ENCODE measurements at regions not wholly inside any gene's neighbourhood (a gene's known extent, or its start where the extent isn't known, plus 50 kb on each side); places are given as distances from the start of the nearest gene placed in this dataset.

DNA sequence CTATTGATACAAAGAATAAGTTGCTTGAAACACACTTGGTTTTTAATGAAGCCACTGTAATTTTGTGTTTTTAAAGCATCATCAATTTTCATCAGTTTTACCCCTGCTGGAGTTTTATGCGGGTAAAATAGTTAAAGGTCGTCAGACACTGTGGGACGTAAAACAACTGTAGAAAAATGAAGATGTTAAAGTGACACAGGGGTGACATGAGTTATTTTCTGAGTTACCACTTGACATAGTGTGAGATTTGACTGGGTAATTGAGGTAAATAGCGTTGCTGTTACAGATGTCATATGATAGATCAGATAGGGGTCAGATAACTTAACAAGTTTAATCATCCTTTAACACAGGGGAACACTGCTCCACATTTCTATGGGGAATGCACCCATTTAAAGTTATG lies 297.6 kb downstream of the CHL1 start:
- Mint-ChIP-seq H3K27ac (no peak overlapping the region), H3K4me1 (no peaks in the 10 kb centered on the region), H3K9me3 (peaks cover 4% of the 10 kb centered on the region), H3K36me3 (ENCODE audit: low read depth) (no peaks in the 10 kb centered on the region), H3K27me3 (no peaks in the 10 kb centered on the region), H3K4me3 (no peak overlapping the region)
- no peak for ATAC-seq (replicated peaks)

DNA sequence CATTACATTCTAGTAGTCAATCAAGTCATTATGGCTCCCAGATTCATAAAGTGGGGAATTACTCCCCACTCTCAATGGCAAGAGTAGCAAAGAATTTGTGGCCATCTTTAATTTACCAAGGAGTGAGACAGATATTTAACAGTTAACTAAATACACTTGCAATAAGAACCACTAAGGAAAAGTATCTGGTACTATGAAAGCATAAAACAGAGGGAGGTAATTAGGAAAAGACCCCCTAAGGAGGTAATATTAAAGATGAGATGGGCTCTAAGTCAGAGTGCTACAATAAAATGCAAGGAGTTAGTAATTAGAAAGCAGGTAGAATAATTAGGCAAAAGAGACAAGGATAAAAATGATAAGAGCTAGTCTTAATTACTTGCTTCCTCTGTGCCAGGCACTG lies 301.9 kb downstream of the CHL1 start:
- Mint-ChIP-seq H3K4me3 (no peak overlapping the region), H3K27ac (no peak overlapping the region), H3K9me3 (peaks cover 5% of the 10 kb centered on the region), H3K4me1 (no peaks in the 10 kb centered on the region), H3K27me3 (no peaks in the 10 kb centered on the region), H3K36me3 (ENCODE audit: low read depth) (no peaks in the 10 kb centered on the region)
- no peak for ATAC-seq (replicated peaks)

DNA sequence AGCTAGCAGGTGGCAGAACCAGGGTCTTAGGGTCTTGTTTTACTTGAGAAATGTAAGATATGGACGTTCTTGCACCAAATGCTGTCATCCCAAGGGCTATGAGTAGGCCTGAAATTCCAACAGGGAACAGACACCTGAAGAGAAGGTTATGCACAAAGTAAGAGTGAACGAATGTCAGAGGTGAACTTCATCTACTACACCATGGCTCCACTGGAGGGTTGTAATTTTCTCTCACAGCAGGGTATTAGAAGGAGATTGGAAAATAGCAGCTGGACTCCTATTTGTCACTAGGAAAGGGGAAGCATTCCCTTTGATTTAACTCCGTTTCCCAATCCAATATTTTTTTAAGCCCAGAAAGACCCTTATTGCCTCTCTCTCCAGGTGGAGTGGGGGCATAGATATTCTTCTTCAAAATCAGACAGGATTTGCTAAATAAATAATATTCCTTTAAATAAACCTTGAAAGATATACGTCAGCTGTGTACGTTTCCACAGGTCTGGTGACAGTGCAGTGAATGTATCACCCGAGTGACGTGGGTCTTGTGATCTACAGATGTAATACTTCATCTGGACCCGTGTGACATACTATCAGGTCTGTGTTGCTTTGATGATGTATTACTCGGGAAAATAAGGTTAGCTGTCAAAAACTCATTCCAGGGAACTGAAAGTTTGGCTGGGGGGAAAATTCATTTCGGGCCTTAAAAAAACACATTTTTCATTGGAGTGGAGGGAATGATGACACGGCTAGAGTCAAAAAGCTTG lies 302.6 kb downstream of the CHL1 start:
- Mint-ChIP-seq H3K27me3 (no peaks in the 10 kb centered on the region), H3K36me3 (ENCODE audit: low read depth) (no peaks in the 10 kb centered on the region), H3K4me1 (no peaks in the 10 kb centered on the region), H3K4me3 (no peak overlapping the region), H3K9me3 (peaks cover 8% of the 10 kb centered on the region), H3K27ac (no peak overlapping the region)
- ATAC-seq (replicated peaks) = no peak

DNA sequence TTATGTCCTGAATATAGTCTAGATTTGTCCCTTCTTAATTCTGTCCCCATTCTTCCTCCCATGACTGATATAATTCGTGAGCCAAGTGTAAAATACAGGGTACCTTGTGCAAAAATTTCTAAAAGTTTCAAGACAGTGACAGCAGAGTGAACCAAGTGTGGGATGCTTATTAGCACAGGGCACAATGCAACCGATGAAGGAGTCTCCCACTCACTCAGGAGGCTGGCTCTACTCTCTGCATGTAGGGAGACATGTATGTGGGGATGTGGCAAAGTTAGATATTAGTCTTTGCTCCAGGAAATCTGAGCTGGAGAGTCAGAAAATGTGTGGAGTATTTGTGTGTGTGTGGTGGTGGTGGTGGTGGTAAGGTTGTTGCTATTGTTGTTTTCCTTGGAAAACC lies 305.9 kb downstream of the CHL1 start:
- Mint-ChIP-seq H3K4me1 (no peaks in the 10 kb centered on the region), H3K36me3 (ENCODE audit: low read depth) (no peaks in the 10 kb centered on the region), H3K9me3 (peaks cover 7% of the 10 kb centered on the region), H3K27ac (no peak overlapping the region), H3K27me3 (no peaks in the 10 kb centered on the region), H3K4me3 (no peak overlapping the region)
- no peak for ATAC-seq (replicated peaks)

DNA sequence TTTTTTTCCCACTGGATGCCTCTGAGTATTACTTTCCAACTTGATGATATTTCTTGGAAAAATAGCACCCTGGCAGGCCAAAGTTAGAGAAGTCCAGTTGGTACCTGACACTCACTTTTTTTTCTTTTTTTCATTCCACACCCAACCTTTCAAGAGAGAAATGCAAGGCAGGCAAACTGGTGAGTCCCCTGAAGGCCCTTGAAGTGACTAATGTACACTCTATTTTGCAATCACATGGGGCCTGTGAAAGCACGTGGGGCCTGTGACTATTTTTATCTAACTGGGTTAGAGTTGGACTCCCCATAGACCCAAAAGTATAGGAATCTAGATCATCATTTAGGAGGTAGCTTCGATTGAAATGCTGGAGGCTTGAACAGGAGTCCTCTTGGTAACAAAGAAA lies 316.7 kb downstream of the CHL1 start:
- no peak for ATAC-seq (replicated peaks)
- Mint-ChIP-seq H3K27ac (no peak overlapping the region), H3K4me1 (no peaks in the 10 kb centered on the region), H3K9me3 (peaks cover 14% of the 10 kb centered on the region), H3K27me3 (no peaks in the 10 kb centered on the region), H3K4me3 (no peak overlapping the region), H3K36me3 (ENCODE audit: low read depth) (no peaks in the 10 kb centered on the region)

DNA sequence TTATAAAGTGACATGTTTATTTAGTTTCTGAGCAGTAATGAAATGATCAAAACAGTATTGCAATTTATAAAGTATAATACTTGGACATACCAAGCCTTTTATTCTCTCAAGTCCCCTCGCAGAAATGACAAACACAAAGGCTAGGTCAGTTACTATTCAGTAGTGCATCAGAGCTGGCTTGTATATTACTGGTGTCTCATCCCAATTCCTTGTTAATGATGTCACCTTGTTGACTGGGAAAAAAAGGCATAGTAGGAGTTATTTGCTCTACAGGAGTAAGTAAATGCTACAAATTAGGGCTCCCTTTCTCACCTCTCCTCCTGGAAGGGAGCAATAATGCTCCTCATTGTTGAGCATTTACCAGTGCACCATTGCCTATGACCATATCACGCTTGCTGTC lies 317.6 kb downstream of the CHL1 start:
- Mint-ChIP-seq H3K4me1 (no peaks in the 10 kb centered on the region), H3K36me3 (ENCODE audit: low read depth) (no peaks in the 10 kb centered on the region), H3K27me3 (no peaks in the 10 kb centered on the region), H3K4me3 (no peak overlapping the region), H3K27ac (no peak overlapping the region), H3K9me3 (peaks cover 11% of the 10 kb centered on the region)
- no peak for ATAC-seq (replicated peaks)

DNA sequence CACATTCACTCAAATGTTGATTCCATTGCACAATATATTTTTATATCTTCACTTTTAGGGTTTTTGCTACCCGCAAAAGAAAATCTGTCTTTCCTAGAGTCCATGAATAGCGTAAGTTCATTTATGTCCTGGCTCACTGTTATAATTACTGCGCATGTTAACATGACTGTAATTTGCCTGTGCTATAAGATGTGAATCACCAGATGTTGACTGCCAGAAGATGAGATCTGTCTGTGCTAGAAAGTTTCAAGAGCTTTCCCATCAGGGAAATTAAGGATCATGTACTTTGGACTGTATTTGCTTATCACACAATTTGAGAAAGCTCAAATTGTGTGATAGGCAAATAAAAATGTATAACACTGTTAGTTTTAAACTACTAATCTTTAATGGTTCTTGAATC lies 322.5 kb downstream of the CHL1 start:
- Mint-ChIP-seq H3K27ac (no peak overlapping the region), H3K27me3 (no peaks in the 10 kb centered on the region), H3K9me3 (no peaks in the 10 kb centered on the region), H3K4me3 (no peak overlapping the region), H3K4me1 (no peaks in the 10 kb centered on the region), H3K36me3 (ENCODE audit: low read depth) (no peaks in the 10 kb centered on the region)
- ATAC-seq (replicated peaks) = no peak

DNA sequence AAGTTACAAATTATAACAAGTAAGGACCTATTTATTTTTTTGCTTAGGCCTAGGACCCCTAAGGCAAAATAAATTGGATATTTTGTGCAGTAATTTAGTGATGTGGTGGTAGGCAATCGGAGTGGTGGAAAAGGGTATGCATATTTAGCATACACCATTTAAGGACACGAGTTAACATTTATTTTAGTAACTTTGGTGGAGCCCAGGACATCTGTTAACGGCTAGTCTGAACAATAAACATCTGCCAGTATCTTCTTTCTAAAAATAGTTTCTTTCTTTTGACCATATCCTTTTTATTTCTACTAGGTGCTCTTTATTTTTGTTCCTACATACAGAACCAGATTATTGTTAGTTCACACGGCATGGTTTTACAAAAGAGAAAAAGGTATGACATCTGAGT lies 326.3 kb downstream of the CHL1 start:
- Mint-ChIP-seq H3K9me3 (no peaks in the 10 kb centered on the region), H3K27me3 (no peaks in the 10 kb centered on the region), H3K4me3 (no peak overlapping the region), H3K4me1 (no peaks in the 10 kb centered on the region), H3K36me3 (ENCODE audit: low read depth) (no peaks in the 10 kb centered on the region), H3K27ac (no peak overlapping the region)
- ATAC-seq (replicated peaks) = no peak

DNA sequence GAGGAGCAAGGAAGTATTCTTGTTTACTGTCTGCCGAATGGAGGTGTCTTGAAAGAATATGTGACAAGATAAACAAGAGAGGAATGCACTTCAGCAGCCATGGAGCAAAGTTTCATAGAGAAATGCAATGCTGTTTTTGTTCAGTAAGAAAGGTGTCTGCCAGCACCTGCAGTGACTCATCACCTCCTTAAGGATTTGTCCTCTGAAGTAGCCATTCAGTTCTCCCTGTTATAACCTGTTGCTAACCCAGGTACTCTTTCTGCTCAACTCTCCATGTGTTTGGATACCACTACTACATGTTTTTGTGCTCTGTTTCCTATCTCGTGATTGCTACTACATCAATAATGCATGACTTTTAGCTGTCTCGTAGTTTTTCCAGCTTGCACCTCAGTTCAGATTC lies 328.9 kb downstream of the CHL1 start:
- H3K4me3 Mint-ChIP-seq = no peak overlapping the region
- H3K4me1 Mint-ChIP-seq = no peaks in the 10 kb centered on the region
- H3K36me3 Mint-ChIP-seq (ENCODE audit: low read depth) = no peaks in the 10 kb centered on the region

DNA sequence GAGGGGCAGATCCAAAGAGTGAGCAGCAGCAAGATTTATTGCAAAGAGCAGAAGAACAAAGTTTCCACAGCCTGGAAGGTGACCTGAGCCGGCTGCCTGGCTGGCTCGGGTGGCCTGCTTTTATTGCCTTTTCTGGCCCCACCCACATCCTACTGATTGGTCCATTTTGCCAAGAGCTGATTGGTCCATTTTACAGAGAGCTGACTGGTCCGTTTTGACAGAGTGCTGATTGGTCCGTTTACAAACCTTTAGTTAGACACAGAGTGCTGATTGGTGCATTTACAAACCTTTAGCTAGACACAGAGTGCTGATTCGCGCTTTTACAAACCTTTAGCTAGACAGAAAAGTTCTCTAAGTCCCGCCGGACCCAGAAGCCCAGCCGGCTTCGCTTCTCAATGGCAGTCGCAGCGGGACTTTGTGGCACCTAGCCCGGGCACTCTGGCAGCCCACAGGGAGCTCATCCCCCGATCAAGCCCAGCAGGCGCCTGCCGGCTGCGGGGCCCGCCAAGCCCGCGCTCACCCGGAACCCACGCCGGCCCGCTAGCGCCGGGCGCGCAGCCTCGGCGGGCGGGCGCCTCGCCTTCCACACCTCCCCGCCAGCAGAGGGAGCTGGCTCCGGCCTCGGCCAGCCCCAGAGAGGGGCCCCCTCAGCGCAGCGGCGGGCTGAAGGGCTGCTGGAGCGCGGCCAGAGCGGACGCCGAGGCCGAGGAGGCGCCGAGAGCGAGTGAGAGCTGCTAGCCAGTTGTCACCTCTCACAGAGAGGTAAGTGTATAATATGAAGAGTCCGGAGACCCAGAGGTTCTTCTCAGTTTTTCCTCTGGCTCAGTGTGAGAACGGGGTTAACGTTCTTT lies 339.2 kb downstream of the CHL1 start:
- no peaks in the 10 kb centered on the region for H3K27me3 Mint-ChIP-seq
- no peak overlapping the region for H3K27ac Mint-ChIP-seq
- H3K4me1 Mint-ChIP-seq = no peaks in the 10 kb centered on the region
- H3K36me3 Mint-ChIP-seq (ENCODE audit: low read depth) = no peaks in the 10 kb centered on the region
- ATAC-seq (replicated peaks) = no peak
- H3K4me3 Mint-ChIP-seq = no peak overlapping the region
- peaks cover 6% of the 10 kb centered on the region for H3K9me3 Mint-ChIP-seq

More for the DNA sequence above, 328.9 kb downstream of the CHL1 start:
- H3K27ac Mint-ChIP-seq = no peak overlapping the region
- peaks cover 2% of the 10 kb centered on the region for H3K9me3 Mint-ChIP-seq
- no peak for ATAC-seq (replicated peaks)
- no peaks in the 10 kb centered on the region for H3K27me3 Mint-ChIP-seq

DNA sequence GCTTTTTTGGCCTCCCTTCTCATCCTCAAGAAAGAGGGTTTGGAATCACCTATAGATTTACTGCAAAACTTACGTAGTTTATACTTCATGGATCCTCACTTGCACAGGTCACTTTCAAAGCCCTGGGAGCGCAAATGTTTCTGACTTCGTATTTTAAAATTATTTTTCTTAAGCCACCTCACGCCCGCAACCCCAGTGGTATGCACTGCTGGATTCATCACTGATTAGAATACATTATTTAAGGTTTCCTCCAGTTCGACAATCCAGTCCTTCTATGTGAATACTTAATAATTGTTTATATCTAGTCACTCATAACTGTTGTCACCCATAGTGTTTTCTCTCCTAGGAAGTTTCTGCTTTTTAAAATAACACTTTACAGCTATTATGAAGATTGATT lies 339.9 kb downstream of the CHL1 start:
- no peaks in the 10 kb centered on the region for H3K27me3 Mint-ChIP-seq
- no peaks in the 10 kb centered on the region for H3K4me1 Mint-ChIP-seq
- no peak overlapping the region for H3K4me3 Mint-ChIP-seq
- no peaks in the 10 kb centered on the region for H3K36me3 Mint-ChIP-seq (ENCODE audit: low read depth)
- no peak for ATAC-seq (replicated peaks)
- H3K9me3 Mint-ChIP-seq = peaks cover 3% of the 10 kb centered on the region
- no peak overlapping the region for H3K27ac Mint-ChIP-seq

DNA sequence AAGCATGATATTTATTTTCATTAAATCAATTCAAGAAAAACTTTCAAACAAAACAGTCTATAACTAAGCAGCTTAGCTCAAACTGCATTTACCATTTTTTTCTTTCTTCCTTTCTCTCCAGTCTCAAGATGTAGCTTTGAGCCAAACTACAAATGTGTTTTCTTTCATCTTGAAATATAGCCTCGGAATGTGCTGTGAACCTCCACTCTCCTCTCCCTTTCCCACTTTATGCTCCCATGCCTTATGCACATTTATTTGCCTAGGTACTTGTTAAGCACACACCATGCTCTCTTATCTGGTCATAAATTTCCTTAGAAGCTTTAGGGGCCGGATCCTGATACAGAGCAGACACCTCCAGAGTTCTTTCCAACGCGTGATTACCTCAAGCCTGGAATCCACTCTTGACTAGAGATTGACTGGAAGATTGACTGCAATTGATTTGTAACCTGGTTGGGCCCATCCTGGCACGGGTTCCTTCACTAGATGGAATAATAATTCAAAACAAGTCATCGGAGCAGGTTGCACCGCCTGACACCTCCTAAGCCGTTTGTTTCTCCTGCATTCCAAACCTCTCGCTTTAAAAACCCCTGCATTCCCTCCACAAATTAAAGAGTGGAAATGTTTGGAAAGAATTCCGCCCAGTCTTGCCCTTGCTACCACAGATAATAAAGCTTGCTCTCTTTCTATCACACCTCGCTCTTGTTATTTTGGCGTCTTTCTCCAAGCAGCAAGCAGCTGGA lies 344.7 kb downstream of the CHL1 start:
- H3K9me3 Mint-ChIP-seq = peaks cover 7% of the 10 kb centered on the region
- no peaks in the 10 kb centered on the region for H3K27me3 Mint-ChIP-seq
- H3K27ac Mint-ChIP-seq = no peak overlapping the region
- H3K4me1 Mint-ChIP-seq = no peaks in the 10 kb centered on the region
- no peak overlapping the region for H3K4me3 Mint-ChIP-seq
- ATAC-seq (replicated peaks) = no peak
- no peaks in the 10 kb centered on the region for H3K36me3 Mint-ChIP-seq (ENCODE audit: low read depth)

DNA sequence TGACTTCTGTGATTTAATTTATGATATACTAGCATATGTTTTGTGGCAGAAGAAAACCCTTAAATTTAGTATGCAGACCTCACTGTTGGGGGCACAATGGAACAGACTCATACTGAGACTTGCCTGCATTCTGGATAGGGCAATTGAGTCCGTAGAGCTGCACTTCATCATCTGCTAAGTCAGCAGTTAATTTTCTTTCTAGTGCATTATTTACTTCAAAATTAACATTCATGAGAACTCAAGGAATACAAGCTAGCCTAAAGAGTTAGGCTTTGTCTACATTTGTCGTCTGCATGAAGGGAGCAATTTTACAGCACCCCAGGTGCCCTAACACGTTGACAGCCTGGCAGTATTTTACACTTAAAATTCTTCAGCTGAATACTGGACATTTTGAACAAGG lies 345.5 kb downstream of the CHL1 start:
- Mint-ChIP-seq H3K4me1 (no peaks in the 10 kb centered on the region), H3K27ac (no peak overlapping the region), H3K27me3 (no peaks in the 10 kb centered on the region), H3K4me3 (no peak overlapping the region), H3K9me3 (peaks cover 7% of the 10 kb centered on the region), H3K36me3 (ENCODE audit: low read depth) (no peaks in the 10 kb centered on the region)
- no peak for ATAC-seq (replicated peaks)

DNA sequence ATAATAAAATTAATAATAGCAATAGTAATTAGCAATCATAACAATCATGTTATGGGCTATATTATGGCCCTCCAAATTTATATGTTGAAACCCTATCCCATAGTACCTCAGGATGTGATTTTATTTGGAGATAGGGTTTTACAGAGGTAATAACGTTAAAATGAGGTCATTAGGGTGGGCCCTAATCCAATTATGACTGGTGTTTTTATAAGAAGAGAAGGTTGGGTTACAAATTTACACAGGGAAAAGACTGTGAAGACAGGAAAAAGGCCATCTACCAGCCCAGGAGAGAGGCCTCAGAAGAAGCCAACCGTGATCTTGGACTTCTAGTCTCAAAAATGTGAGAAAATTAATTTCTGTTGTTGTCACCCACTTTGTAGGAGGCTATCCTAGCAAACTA lies 353.1 kb downstream of the CHL1 start:
- ATAC-seq (replicated peaks) = no peak
- H3K4me1 Mint-ChIP-seq = no peaks in the 10 kb centered on the region
- no peaks in the 10 kb centered on the region for H3K27me3 Mint-ChIP-seq
- H3K36me3 Mint-ChIP-seq (ENCODE audit: low read depth) = no peaks in the 10 kb centered on the region
- no peak overlapping the region for H3K4me3 Mint-ChIP-seq
- H3K9me3 Mint-ChIP-seq = peaks cover 4% of the 10 kb centered on the region
- H3K27ac Mint-ChIP-seq = no peak overlapping the region

DNA sequence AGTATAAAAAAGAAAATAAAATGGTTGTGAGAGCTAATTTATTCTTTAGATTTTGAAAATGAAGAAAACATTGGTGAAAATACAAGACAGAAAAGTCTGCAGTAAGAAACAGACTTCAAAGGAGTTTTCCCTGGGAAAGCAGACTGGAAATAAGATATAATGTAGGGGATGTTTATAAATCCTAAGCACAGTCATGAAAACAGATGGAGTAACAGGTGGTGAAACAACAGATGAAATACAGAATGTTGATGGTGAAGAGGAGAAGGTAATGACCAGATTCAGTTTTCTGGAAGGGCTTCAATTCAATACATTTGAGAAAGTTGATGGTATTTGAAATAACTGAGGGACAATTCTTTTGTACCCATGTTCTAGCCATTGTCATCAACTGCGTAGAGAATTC lies 353.9 kb downstream of the CHL1 start:
- Mint-ChIP-seq H3K4me1 (no peaks in the 10 kb centered on the region), H3K4me3 (no peak overlapping the region), H3K36me3 (ENCODE audit: low read depth) (no peaks in the 10 kb centered on the region), H3K9me3 (peaks cover 8% of the 10 kb centered on the region), H3K27ac (no peak overlapping the region), H3K27me3 (no peaks in the 10 kb centered on the region)
- ATAC-seq (replicated peaks) = no peak
